Mesendoderm (in vitro differentiated cells): ENCODE measurements at regions not wholly inside any gene's neighbourhood (a gene's known extent, or its start where the extent isn't known, plus 50 kb on each side); places are given as distances from the start of the nearest gene placed in this dataset.
"Not testable (repeated sequence)": the region's sequence is repeated elsewhere in the genome, so short reads cannot be mapped to it uniquely, and the experiment has no call there.

Experiments used
- DNase-seq: peaks from one replicate; pipeline ENCODE4 v3.0.0; 2013
- H2AK5ac ChIP-seq: 2 replicates; pipeline ENCODE4 v1.6.1; 2013; ENCODE audit warnings: low read length, inconsistent platforms
- H2BK120ac ChIP-seq: 2 replicates; pipeline ENCODE4 v1.6.1; 2013; ENCODE audit warnings: low read depth, mild to moderate bottlenecking, low read length, moderate library complexity, mixed read lengths
- H2BK15ac ChIP-seq: replicated peaks from 2 replicates; pipeline ENCODE4 v1.6.1; 2013; ENCODE audit warnings: low read depth, mild to moderate bottlenecking, moderate library complexity
- H2BK5ac ChIP-seq: 2 replicates; pipeline ENCODE4 v1.6.1; 2013; ENCODE audit warnings: low read length, inconsistent platforms
- H3K18ac ChIP-seq: 2 replicates; pipeline ENCODE4 v1.6.1; 2013; ENCODE audit warnings: mild to moderate bottlenecking, low read length, mixed read lengths
- H3K23ac ChIP-seq: one replicate; pipeline ENCODE4 v1.6.1; 2013; ENCODE audit warnings: low read length
- H3K27ac ChIP-seq: 2 replicates; pipeline ENCODE4 v1.5.1; 2013; ENCODE audit warnings: low read depth, mild to moderate bottlenecking, inconsistent platforms, low read length, moderate library complexity
- H3K27me3 ChIP-seq: 2 replicates; pipeline ENCODE4 v1.6.1; 2013; ENCODE audit warnings: low read length, control low read depth, mild to moderate bottlenecking, inconsistent platforms; ENCODE audit not compliant: insufficient read depth, poor library complexity
- H3K36me3 ChIP-seq: 2 replicates; pipeline ENCODE4 v1.6.1; 2013; ENCODE audit warnings: low read length, inconsistent platforms; ENCODE audit not compliant: control insufficient read depth, insufficient read depth
- H3K4ac ChIP-seq: one replicate; pipeline ENCODE4 v1.6.1; 2013; ENCODE audit warnings: low read depth, mild to moderate bottlenecking, low read length, moderate library complexity
- H3K4me1 ChIP-seq: 2 replicates; pipeline ENCODE4 v1.6.1; 2013; ENCODE audit warnings: low read depth, low read length, inconsistent platforms; ENCODE audit not compliant: control insufficient read depth
- H3K4me2 ChIP-seq: 2 replicates; pipeline ENCODE4 v1.6.1; 2013; ENCODE audit warnings: low read length
- H3K4me3 ChIP-seq: 2 replicates; pipeline ENCODE4 v1.5.1; 2013; ENCODE audit warnings: mild to moderate bottlenecking, low read length
- H3K56ac ChIP-seq: one replicate; pipeline ENCODE4 v1.6.1; 2013; ENCODE audit warnings: low read length
- H3K79me1 ChIP-seq: 2 replicates; pipeline ENCODE4 v1.6.1; 2013; ENCODE audit warnings: low read length, inconsistent platforms
- H3K79me2 ChIP-seq: 2 replicates; pipeline ENCODE4 v1.6.1; 2013; ENCODE audit warnings: mild to moderate bottlenecking, low read length; ENCODE audit not compliant: control insufficient read depth, insufficient read depth
- H3K9ac ChIP-seq: 2 replicates; pipeline ENCODE4 v1.6.1; 2013; ENCODE audit warnings: low read length, inconsistent platforms
- H4K5ac ChIP-seq: one replicate; pipeline ENCODE4 v1.6.1; 2013; ENCODE audit warnings: low read length
- H4K8ac ChIP-seq: one replicate; pipeline ENCODE4 v1.6.1; 2013; ENCODE audit warnings: low read depth, mild to moderate bottlenecking, control low read depth, low read length, moderate library complexity
- WGBS: extraction: QIAGEN DNeasy Blood & Tissue Kit; methylation state at CpG from one replicate; pipeline ENCODE4 v1.1.7; 2013; ENCODE audit warnings: low lambda C conversion rate, missing lambda C conversion rate; ENCODE audit not compliant: insufficient coverage; ENCODE audit errors: extremely low coverage; 5-methylcytosine and 5-hydroxymethylcytosine counted together

GRCh38 chr7:119596651-119597050, 676.3 kb upstream of the KCND2 start:
- Histone ChIP-seq H3K9ac (no peak overlapping the region), H3K4me2 (no peak overlapping the region), H3K56ac (no peak overlapping the region), H4K5ac (no peak overlapping the region), H3K79me2 (no peaks in the 10 kb centered on the region), H3K4ac (no peak overlapping the region), H3K23ac (no peak overlapping the region), H2BK120ac (no peak overlapping the region), H3K4me1 (no peaks in the 10 kb centered on the region), H3K4me3 (no peak overlapping the region), H2BK5ac (no peak overlapping the region), H3K79me1 (no peaks in the 10 kb centered on the region), H3K36me3 (no peaks in the 10 kb centered on the region), H4K8ac (no peak overlapping the region), H3K27ac (no peak overlapping the region), H3K27me3 (no peaks in the 10 kb centered on the region), H2AK5ac (no peak overlapping the region), H3K18ac (no peak overlapping the region), H2BK15ac (no peak overlapping the region)
- DNase-seq = no peak
- WGBS = no CpG with 5 or more reads among the region's 1 CpG

GRCh38 chr7:119606297-119606696, 666.7 kb upstream of the KCND2 start:
- no peak overlapping the region for H2BK120ac ChIP-seq
- no peak overlapping the region for H3K27ac ChIP-seq
- DNase-seq = no peak
- no peaks in the 10 kb centered on the region for H3K79me2 ChIP-seq
- no peaks in the 10 kb centered on the region for H3K4me1 ChIP-seq
- H2BK15ac ChIP-seq = no peak overlapping the region
- H3K9ac ChIP-seq = no peak overlapping the region
- no peak overlapping the region for H3K23ac ChIP-seq
- no peak overlapping the region for H4K8ac ChIP-seq
- no peak overlapping the region for H3K4ac ChIP-seq
- no peak overlapping the region for H3K4me3 ChIP-seq
- H3K36me3 ChIP-seq = no peaks in the 10 kb centered on the region
- no peaks in the 10 kb centered on the region for H3K27me3 ChIP-seq
- no CpG with 5 or more reads among the region's 1 CpG for WGBS
- no peak overlapping the region for H2AK5ac ChIP-seq
- no peak overlapping the region for H4K5ac ChIP-seq
- no peaks in the 10 kb centered on the region for H3K79me1 ChIP-seq
- no peak overlapping the region for H2BK5ac ChIP-seq
- no peak overlapping the region for H3K18ac ChIP-seq
- H3K56ac ChIP-seq = no peak overlapping the region
- H3K4me2 ChIP-seq = no peak overlapping the region

GRCh38 chr7:119620769-119621168, 652.2 kb upstream of the KCND2 start:
- peak overlapping the region; percentile 30 for H3K56ac ChIP-seq
- no peaks in the 10 kb centered on the region for H3K4me1 ChIP-seq
- no peak overlapping the region for H3K27ac ChIP-seq
- H3K23ac ChIP-seq = no peak overlapping the region
- no peak overlapping the region for H2AK5ac ChIP-seq
- no peaks in the 10 kb centered on the region for H3K79me2 ChIP-seq
- no CpG with 5 or more reads among the region's 4 CpGs for WGBS
- H3K27me3 ChIP-seq = no peaks in the 10 kb centered on the region
- H3K18ac ChIP-seq = no peak overlapping the region
- H3K79me1 ChIP-seq = no peaks in the 10 kb centered on the region
- no peak overlapping the region for H3K4me3 ChIP-seq
- H3K36me3 ChIP-seq = no peaks in the 10 kb centered on the region
- no peak overlapping the region for H4K5ac ChIP-seq
- H2BK5ac ChIP-seq = no peak overlapping the region
- no peak for DNase-seq
- H2BK15ac ChIP-seq = no peak overlapping the region
- no peak overlapping the region for H3K4me2 ChIP-seq
- H3K9ac ChIP-seq = no peak overlapping the region
- no peak overlapping the region for H4K8ac ChIP-seq
- H2BK120ac ChIP-seq = no peak overlapping the region
- no peak overlapping the region for H3K4ac ChIP-seq

- Histone ChIP-seq H3K4me3 (no peak overlapping the region), H3K36me3 (no peaks in the 10 kb centered on the region), H3K18ac (no peak overlapping the region), H3K9ac (no peak overlapping the region), H3K79me2 (no peaks in the 10 kb centered on the region), H3K4ac (no peak overlapping the region), H3K79me1 (no peaks in the 10 kb centered on the region), H2BK15ac (no peak overlapping the region), H4K5ac (no peak overlapping the region), H2BK5ac (no peak overlapping the region), H3K4me2 (no peak overlapping the region), H3K56ac (no peak overlapping the region), H3K4me1 (no peaks in the 10 kb centered on the region), H3K27me3 (no peaks in the 10 kb centered on the region), H2AK5ac (no peak overlapping the region), H2BK120ac (no peak overlapping the region), H4K8ac (no peak overlapping the region), H3K27ac (no peak overlapping the region), H3K23ac (no peak overlapping the region)
- DNase-seq = no peak
- WGBS = no CpG with 5 or more reads among the region's 1 CpG
Observed at GRCh38 chr7:119623427-119623826, 649.5 kb upstream of the KCND2 start.

GRCh38 chr7:119630406-119630969, 642.5 kb upstream of the KCND2 start:
- no CpG with 5 or more reads among the region's 2 CpGs for WGBS
- no peaks in the 10 kb centered on the region for H3K79me1 ChIP-seq
- H3K36me3 ChIP-seq = no peaks in the 10 kb centered on the region
- no peak overlapping the region for H3K4ac ChIP-seq
- H2BK120ac ChIP-seq = no peak overlapping the region
- no peaks in the 10 kb centered on the region for H3K79me2 ChIP-seq
- H2BK5ac ChIP-seq = no peak overlapping the region
- H3K23ac ChIP-seq = no peak overlapping the region
- no peak overlapping the region for H4K8ac ChIP-seq
- no peaks in the 10 kb centered on the region for H3K27me3 ChIP-seq
- no peak overlapping the region for H3K9ac ChIP-seq
- no peak overlapping the region for H3K56ac ChIP-seq
- H3K4me3 ChIP-seq = no peak overlapping the region
- H2BK15ac ChIP-seq = no peak overlapping the region
- peak; percentile 43 for DNase-seq
- H3K18ac ChIP-seq = no peak overlapping the region
- H3K4me1 ChIP-seq = no peaks in the 10 kb centered on the region
- H2AK5ac ChIP-seq = no peak overlapping the region
- no peak overlapping the region for H3K4me2 ChIP-seq
- no peak overlapping the region for H3K27ac ChIP-seq
- H4K5ac ChIP-seq = no peak overlapping the region

GRCh38 chr7:119633812-119634211, 639.2 kb upstream of the KCND2 start:
- no CpG with 5 or more reads among the region's 2 CpGs for WGBS
- not testable (repeated sequence) for H3K79me1 ChIP-seq, H3K4me2 ChIP-seq, DNase-seq, H2AK5ac ChIP-seq, H2BK5ac ChIP-seq, H3K36me3 ChIP-seq, H3K4me1 ChIP-seq, H3K4ac ChIP-seq, H3K27me3 ChIP-seq, H3K56ac ChIP-seq, H2BK15ac ChIP-seq, H4K8ac ChIP-seq, H3K23ac ChIP-seq, H3K18ac ChIP-seq, H2BK120ac ChIP-seq, H3K9ac ChIP-seq, H4K5ac ChIP-seq, H3K4me3 ChIP-seq, H3K79me2 ChIP-seq, H3K27ac ChIP-seq
